Ishikawa (cell line): ENCODE measurements at regions not wholly inside any gene's neighbourhood (a gene's known extent, or its start where the extent isn't known, plus 50 kb on each side); places are given as distances from the start of the nearest gene placed in this dataset.

ENCODE experiments used
- CEBPB ChIP-seq: IDR thresholded peaks from 2 replicates; pipeline ENCODE4 v1.6.1; 2012
- CREB1 ChIP-seq: IDR thresholded peaks from 2 replicates; pipeline ENCODE4 v1.6.1; 2012; ENCODE audit warnings: low read depth
- EGR1 ChIP-seq: IDR thresholded peaks from 2 replicates; pipeline ENCODE4 v1.6.1; 2012
- EP300 ChIP-seq: IDR thresholded peaks from 2 replicates; pipeline ENCODE4 v1.6.1; 2012; ENCODE audit warnings: borderline replicate concordance
- FOXM1 ChIP-seq: IDR thresholded peaks from 2 replicates; pipeline ENCODE4 v1.6.1; 2012; ENCODE audit warnings: low read depth, borderline replicate concordance
- MAX ChIP-seq: IDR thresholded peaks from 2 replicates; pipeline ENCODE4 v1.6.1; 2012
- NFIC ChIP-seq: IDR thresholded peaks from 2 replicates; pipeline ENCODE4 v1.6.1; 2012
- RAD21 ChIP-seq: IDR thresholded peaks from 2 replicates; pipeline ENCODE4 v1.6.1; 2012; ENCODE audit warnings: low read depth
- TAF1 ChIP-seq: IDR thresholded peaks from 2 replicates; pipeline ENCODE4 v1.6.1; 2012; ENCODE audit warnings: low read depth, mild to moderate bottlenecking
- TCF12 ChIP-seq: IDR thresholded peaks from 2 replicates; pipeline ENCODE4 v1.6.1; 2012; ENCODE audit warnings: low read depth
- TEAD4 ChIP-seq: IDR thresholded peaks from 2 replicates; pipeline ENCODE4 v1.6.1; 2012
- USF1 ChIP-seq: IDR thresholded peaks from 2 replicates; pipeline ENCODE4 v1.6.1; 2012
- YY1 ChIP-seq: IDR thresholded peaks from 2 replicates; pipeline ENCODE4 v1.6.1; 2012; ENCODE audit warnings: low read depth
- ZBTB7A ChIP-seq: IDR thresholded peaks from 2 replicates; pipeline ENCODE4 v1.6.1; 2012; ENCODE audit warnings: low read depth
- TF ChIP-seq, protein P1 (sequence below): IDR thresholded peaks from 2 replicates; pipeline ENCODE4 v1.6.1; 2012; ENCODE audit warnings: low read depth, mild to moderate bottlenecking

GRCh38 chr4:53755656-53756055 is 164.4 kb upstream of the LNX1 start:
- no peak for TF ChIP-seq MAX
- no peak for TF ChIP-seq NFIC
- TF ChIP-seq ZBTB7A: no peak
- no peak for TF ChIP-seq RAD21
- TF ChIP-seq, protein P1, sequence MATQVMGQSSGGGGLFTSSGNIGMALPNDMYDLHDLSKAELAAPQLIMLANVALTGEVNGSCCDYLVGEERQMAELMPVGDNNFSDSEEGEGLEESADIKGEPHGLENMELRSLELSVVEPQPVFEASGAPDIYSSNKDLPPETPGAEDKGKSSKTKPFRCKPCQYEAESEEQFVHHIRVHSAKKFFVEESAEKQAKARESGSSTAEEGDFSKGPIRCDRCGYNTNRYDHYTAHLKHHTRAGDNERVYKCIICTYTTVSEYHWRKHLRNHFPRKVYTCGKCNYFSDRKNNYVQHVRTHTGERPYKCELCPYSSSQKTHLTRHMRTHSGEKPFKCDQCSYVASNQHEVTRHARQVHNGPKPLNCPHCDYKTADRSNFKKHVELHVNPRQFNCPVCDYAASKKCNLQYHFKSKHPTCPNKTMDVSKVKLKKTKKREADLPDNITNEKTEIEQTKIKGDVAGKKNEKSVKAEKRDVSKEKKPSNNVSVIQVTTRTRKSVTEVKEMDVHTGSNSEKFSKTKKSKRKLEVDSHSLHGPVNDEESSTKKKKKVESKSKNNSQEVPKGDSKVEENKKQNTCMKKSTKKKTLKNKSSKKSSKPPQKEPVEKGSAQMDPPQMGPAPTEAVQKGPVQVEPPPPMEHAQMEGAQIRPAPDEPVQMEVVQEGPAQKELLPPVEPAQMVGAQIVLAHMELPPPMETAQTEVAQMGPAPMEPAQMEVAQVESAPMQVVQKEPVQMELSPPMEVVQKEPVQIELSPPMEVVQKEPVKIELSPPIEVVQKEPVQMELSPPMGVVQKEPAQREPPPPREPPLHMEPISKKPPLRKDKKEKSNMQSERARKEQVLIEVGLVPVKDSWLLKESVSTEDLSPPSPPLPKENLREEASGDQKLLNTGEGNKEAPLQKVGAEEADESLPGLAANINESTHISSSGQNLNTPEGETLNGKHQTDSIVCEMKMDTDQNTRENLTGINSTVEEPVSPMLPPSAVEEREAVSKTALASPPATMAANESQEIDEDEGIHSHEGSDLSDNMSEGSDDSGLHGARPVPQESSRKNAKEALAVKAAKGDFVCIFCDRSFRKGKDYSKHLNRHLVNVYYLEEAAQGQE: no peak
- TF ChIP-seq YY1: no peak
- TF ChIP-seq CREB1: no peak
- no peak for TF ChIP-seq USF1
- TF ChIP-seq EP300: no peak
- no peak for TF ChIP-seq TCF12
- TF ChIP-seq TAF1: no peak
- no peak for TF ChIP-seq FOXM1

GRCh38 chr4:53752124-53752523 is 160.8 kb upstream of the LNX1 start:
- no peak for TF ChIP-seq EGR1
- no peak for TF ChIP-seq MAX

DNA sequence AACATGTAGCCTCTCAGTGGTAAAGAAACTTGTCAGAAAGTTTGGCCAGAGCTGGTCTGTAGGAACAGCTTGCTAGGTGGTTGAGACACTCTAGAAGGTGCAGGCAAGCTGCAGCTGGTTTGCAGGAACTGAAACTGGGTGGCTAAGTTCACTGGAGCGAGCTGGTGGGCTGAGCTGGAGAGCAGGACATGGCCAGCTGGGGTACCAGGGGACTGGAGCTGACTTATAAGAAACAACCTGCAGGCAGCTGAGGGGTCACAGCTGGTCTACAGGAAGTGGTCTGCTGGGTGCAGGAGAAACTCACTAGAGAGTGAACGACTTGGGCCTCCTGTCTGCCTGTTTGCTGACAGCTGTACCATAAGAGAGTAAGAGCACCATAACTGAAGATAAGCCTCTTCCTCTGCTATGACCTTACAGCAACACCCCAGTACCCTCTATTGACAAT is 157.1 kb upstream of the LNX1 start:
- TF ChIP-seq TCF12: no peak
- TF ChIP-seq, protein P1: no peak
- no peak for TF ChIP-seq FOXM1
- TF ChIP-seq EP300: no peak
- no peak for TF ChIP-seq USF1
- no peak for TF ChIP-seq CEBPB
- TF ChIP-seq TEAD4: no peak
- TF ChIP-seq YY1: no peak
- no peak for TF ChIP-seq ZBTB7A

- TF ChIP-seq ZBTB7A (no peak), TCF12 (no peak), TAF1 (no peak), NFIC (no peak)
Measured at GRCh38 chr4:53747401-53747800, 156.1 kb upstream of the LNX1 start.

DNA sequence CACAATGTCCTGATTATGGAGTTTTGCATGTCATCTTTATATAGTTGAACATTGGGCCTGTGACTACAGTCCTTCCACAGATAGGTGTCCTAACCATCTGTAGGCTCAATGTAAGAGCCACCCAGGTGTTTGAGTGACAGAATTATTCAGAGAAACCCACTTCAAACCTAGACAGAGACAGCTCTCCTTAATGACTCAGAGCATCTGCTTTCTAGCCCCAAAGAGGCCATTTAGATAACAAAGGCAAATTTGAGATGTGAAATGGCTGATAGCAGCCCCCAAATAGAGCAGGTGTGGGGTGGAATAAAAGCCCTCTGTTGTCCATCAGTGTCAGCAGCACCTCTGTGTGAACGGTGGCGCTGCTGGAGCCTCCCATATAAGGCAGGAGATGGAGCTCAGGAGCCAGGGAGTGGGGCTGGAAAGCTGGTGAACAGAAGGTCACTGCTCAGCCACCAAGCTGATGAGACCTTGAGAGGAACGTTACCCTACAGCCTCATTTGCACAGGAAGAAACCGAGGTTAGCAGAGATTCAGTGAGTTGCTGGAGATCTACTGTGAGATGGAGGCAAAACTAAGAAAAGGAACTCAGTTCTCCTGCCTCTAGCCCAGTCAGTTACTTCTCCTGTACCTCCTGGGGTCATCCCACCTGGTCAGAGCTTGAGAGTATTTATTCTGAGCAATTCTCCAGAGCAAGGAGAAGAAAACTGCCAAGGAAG is 153.3 kb upstream of the LNX1 start:
- TF ChIP-seq YY1: no peak
- no peak for TF ChIP-seq CREB1
- TF ChIP-seq ZBTB7A: no peak
- TF ChIP-seq MAX: no peak
- no peak for TF ChIP-seq USF1
- TF ChIP-seq NFIC: no peak
- TF ChIP-seq EP300: no peak
- no peak for TF ChIP-seq CEBPB
- TF ChIP-seq, protein P1: no peak
- TF ChIP-seq EGR1: no peak
- no peak for TF ChIP-seq FOXM1
- no peak for TF ChIP-seq RAD21
- no peak for TF ChIP-seq TAF1
- TF ChIP-seq TCF12: no peak
- no peak for TF ChIP-seq TEAD4
